GM20000 (cell line): ENCODE measurements at regions not wholly inside any gene's neighbourhood (a gene's known extent, or its start where the extent isn't known, plus 50 kb on each side); places are given as distances from the start of the nearest gene placed in this dataset.

ENCODE experiments used
- DNase-seq: peaks from one replicate; pipeline ENCODE4 v3.0.0; 2012; ENCODE audit warnings: low spot score
- TF ChIP-seq, protein P1 (sequence below): IDR thresholded peaks from 2 replicates; pipeline ENCODE4 v1.5.1; 2012; ENCODE audit warnings: mild to moderate bottlenecking, control low read depth; ENCODE audit errors: extremely low read depth, missing control alignments

DNA sequence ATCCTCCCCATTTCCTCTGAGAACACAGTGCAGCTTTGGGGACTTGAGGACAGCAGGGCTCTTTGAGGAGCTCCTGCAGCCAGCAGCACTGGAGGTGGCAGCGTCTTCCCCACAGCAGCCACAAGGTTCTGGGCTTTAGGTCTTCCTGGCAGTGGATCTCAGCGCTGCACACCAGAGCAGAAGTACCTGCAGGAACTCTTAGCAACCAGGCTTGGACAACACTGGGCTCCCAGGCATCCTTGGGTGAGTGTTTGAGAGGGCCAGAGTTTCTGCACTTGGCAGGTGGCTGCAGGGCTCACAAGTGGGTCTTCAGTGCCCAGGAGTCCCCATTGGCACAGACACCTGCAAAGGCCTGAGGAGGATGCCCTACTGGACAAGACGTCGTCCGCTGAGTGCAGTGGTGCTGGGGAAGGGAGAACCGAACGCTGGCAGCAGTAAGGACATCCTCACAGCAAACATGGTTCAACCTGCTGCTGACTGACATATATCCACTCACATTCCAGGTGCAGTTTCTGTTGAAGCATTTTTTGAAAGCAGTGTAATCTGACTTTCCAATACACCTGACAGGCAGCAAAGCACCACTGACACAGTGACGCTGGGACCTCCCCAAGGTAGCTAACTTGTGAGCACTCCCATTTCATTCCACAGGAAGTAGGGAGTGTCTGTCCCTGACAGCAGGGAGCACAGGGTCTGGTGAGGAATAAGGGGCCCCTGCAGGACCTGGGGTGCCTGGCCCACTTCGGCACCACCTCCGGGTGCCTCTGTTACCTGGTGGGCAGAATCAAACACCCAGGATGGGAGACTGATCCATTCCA, 149.9 kb upstream of the COPS8 start:
- no peak for DNase-seq
- TF ChIP-seq, protein P1, sequence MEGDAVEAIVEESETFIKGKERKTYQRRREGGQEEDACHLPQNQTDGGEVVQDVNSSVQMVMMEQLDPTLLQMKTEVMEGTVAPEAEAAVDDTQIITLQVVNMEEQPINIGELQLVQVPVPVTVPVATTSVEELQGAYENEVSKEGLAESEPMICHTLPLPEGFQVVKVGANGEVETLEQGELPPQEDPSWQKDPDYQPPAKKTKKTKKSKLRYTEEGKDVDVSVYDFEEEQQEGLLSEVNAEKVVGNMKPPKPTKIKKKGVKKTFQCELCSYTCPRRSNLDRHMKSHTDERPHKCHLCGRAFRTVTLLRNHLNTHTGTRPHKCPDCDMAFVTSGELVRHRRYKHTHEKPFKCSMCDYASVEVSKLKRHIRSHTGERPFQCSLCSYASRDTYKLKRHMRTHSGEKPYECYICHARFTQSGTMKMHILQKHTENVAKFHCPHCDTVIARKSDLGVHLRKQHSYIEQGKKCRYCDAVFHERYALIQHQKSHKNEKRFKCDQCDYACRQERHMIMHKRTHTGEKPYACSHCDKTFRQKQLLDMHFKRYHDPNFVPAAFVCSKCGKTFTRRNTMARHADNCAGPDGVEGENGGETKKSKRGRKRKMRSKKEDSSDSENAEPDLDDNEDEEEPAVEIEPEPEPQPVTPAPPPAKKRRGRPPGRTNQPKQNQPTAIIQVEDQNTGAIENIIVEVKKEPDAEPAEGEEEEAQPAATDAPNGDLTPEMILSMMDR: no peak

DNA sequence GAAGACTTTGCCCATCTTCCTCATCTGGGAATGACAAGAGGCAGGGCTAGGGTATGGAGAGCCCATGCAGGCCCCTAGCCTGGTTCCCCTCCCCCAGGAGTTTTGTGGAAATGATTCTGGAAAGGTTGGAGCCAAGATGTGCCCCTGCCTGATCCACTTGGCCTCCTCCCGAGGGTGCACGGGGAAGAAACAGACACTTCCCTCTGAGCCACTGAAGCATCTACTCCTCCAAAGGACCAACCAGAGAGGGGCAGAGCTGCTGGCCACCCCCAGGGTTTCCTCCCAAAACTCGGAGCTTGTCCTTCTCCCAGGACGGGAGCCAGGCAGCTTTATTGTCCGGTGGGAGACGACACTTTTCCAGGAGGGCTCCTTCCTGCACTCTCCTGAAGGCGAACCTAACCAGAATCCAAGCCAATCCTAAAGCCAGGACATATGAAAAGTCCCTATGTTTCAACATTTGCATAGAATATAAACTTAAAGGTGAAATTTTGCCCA, 149.2 kb upstream of the COPS8 start:
- TF ChIP-seq, protein P1: no peak
- no peak for DNase-seq

DNA sequence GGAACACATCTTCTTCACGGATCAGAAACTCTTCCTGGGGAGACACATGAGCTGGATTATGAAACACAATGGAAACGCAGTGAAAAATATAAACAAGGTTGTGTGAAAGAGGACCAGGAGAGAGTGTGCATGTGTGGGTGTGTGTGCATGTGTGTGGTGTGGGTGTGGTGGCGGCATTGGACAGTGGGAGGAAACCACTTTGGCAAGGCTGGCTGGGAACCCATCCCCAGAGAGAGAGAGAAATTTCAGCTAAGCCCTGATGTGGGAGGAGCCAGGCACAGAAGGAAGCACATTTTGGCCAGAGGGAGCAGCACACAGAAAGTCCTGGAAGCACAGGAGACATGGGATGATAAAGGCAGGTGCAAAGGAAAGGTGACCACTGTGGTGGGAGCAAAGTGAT, 147.6 kb upstream of the COPS8 start:
- TF ChIP-seq, protein P1: no peak
- DNase-seq: no peak

DNA sequence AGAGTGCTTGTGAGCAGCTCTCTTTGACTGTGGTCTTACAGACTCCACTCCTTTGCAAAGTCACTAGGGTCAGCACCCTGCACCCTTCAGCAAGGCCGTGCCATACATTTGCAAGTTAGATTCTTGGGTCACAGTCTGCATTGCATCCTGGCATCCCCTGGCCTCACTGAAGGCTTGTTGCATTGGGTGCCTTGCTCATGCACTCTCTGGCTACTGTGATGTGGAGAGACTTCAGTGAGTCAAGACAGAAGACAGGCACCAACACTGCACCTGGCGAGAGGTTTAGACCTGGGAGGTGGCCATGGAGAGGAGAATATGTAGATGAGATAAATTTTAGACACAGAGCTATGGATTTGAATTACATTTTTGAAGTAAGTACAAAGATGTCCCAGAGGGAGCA, 146.4 kb upstream of the COPS8 start:
- no peak for DNase-seq
- TF ChIP-seq, protein P1: no peak

DNA sequence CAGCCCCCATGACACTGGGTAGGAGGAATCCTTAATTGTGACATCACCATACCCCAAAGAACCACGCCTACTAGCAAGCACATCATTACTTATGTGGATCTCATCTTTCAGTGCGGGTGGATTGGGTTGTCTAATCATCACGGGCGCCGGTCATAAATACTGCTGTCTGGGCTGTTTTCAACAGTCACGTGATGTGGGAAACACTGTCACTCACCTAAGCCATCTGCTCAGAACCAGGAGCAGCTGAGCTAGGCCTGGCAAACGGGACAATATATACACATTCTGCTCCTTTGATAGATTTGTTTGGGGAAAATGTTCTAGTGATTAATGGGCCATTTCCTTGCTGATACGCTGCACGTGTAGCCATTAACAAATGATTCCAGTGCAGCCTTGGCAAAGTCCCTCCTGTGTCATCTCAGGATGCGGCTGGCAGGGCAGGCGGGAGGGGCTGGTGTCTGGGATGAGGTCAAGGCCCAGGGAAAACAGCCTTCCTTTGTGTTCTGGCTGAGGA, 145.9 kb upstream of the COPS8 start:
- TF ChIP-seq, protein P1: no peak
- no peak for DNase-seq

DNA sequence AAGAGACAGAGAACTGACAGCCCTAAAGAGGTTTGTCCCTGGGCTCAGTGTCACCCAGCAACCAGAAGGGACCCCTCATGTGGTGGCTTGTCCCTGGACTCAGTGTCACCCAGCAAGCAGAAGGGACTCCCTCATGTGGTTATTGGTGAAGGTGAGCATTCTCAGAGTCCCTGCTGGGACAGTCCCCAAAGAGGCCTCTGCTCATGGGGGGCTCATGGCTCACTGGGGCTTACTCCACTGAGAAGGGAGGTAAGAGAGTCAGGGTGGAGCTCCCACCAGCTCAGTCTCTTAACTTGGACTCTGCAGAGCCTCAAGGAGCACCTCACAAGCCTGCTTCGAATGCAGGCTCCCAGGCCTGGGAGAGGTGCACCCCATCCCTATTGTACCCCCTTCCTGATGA, 145.2 kb upstream of the COPS8 start:
- TF ChIP-seq, protein P1: no peak
- no peak for DNase-seq

DNA sequence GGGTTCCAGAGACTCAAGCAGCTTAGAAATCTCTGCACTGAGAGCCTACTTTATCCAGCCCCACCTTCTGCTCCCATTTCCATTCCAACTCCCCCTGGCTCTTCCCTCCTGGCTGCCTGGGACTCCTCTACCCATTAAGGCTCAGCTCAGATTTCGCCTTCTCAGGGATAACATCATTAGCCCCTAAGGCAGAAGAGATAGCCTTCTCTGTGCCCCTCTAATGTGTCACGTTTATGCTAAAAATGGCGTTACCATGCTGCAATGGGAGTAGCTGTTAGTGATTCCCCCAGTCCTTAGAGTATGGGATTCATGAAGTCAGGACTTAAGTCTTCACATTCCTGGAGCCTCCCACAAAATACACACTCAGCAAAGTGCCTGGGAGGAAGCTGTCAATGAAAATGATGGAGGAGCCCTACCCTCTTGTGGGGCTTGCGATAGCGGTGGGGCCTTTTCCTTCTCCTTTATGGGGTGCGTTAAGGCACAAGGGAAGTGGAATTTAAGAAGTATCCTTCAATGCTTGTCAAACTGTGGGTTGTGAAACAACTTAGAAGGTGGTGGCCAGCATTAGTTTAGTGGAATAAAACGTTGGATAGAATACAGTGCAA, 144.7 kb upstream of the COPS8 start:
- TF ChIP-seq, protein P1: no peak
- DNase-seq: no peak
